GM18909 (cell line): ENCODE measurements at regions not wholly inside any gene's neighbourhood (a gene's known extent, or its start where the extent isn't known, plus 50 kb on each side); places are given as distances from the start of the nearest gene placed in this dataset.

ENCODE experiments used
- ATAC-seq: cut with Tn5 transposase; IDR thresholded peaks from one replicate; pipeline ENCODE4 v1.9.1; 2021; ENCODE audit warnings: mild to moderate bottlenecking; ENCODE audit not compliant: unreplicated experiment, poor library complexity

DNA sequence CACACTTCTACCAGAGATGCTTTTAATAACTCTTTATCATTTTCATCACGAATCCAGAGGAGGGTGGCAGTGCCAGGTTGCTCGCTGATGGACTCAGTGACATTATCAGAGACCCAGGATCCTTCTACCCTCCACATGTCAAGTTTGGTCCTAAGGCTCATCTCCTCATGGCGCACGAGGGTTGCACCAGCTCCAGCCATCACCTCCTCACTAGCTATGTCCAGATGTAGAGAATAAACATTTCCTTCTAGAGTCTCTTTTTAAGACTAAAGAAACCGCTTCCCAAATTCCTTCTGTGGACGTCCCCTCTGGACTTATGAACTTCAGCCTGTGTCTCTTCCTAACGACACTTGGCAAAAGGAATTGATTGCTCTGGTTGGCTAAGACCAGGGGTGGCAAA lies 178.7 kb downstream of the BMP7 start:
- no peak for ATAC-seq

DNA sequence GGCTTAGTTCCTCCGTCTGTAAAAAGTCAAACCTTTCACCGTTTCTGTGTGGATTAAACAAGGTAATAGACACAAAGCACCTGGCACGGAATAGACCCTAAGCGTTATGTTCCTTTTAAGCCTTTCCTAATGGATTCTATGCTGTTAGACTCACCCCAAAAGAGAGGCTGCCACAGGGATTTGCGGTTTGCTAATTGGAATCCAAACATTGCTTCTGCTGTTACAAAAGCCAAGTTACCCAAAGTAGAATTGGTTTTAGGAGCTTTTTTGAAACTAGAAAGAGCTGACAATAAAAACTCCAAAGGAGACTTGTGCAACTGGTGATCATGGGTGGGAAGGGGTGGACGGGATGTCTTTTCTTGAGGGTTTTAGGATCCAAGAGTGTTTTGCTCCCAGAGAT lies 178.0 kb downstream of the BMP7 start:
- no peak for ATAC-seq

DNA sequence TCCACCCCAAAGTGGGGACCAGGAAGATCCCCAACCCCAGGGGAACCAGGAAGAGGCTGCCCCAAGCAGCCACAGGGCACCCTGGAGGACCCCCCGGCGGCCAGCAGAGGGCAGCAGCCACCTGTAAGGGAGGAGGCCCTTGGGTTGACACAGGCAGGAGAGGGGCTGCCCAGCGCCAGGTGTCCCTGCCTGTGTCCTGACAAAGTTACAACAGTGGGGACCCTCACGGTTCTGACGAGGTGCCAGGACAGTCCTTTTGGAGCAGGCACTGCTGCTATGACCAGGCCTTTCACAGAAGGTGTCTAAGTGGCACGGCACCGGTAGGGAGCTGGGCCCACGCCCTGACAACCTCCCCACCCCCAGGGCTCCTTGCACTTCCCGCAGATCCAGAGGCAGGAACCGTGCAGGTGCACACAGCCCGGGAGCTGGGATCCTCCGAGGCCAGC lies 176.7 kb downstream of the BMP7 start:
- ATAC-seq: peak; percentile 74

DNA sequence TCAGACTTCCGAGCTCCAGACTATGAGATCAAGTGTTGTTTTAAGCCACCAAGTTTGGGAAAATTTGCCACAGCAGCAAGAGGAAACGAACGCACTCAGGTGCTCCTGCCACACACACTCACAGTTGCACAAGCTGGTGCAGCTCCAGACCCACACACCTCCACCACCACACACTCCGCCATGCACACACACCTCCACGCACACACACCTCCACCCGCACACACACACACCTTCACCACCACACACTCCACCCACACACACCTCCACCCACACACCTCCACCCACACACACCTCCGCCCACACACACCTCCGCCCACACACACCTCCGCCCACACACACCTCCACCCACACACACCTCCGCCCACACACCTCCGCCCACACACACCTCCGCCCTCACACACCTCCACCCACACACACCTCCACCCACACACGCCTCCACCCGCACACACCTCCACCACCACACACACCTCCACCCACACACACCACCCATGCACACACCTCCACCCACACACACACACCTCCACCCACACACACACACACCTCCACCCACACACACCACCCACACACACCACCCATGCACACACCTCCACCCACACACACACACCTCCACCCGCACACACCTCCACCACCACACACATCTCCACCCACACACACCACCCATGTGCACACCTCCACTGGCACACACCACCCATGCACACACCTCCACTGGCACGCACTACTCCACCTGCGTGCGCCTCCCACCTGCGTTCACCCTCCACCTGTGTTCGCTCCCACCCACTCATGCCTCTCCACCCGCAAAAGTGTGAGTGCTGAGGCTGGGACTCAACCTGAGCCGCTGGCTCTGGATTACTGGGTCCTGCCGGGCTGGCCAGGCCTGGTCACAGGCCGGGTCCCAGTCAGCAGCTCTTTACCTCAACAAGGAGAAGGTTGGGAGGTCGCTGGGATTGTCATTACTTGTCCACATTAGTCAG lies 175.6 kb downstream of the BMP7 start:
- ATAC-seq: no peak

DNA sequence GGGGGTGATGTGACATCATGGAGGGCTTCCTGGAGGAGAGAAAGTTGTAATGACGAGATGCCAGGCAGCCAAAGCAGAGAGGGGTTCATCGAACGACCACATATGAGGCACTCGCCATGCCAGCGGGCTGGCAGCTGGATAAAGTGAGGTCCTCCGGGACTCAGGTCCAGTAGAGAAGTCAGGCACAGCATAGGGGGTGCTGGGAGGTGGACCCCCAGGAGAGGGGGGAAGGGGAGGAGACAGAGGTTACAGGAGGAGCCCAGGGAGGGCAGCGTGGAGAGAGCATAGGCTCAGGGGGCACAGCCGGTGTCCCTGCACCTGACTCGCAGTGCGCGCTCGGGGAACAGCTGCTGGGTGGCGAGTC lies 174.7 kb downstream of the BMP7 start:
- no peak for ATAC-seq

DNA sequence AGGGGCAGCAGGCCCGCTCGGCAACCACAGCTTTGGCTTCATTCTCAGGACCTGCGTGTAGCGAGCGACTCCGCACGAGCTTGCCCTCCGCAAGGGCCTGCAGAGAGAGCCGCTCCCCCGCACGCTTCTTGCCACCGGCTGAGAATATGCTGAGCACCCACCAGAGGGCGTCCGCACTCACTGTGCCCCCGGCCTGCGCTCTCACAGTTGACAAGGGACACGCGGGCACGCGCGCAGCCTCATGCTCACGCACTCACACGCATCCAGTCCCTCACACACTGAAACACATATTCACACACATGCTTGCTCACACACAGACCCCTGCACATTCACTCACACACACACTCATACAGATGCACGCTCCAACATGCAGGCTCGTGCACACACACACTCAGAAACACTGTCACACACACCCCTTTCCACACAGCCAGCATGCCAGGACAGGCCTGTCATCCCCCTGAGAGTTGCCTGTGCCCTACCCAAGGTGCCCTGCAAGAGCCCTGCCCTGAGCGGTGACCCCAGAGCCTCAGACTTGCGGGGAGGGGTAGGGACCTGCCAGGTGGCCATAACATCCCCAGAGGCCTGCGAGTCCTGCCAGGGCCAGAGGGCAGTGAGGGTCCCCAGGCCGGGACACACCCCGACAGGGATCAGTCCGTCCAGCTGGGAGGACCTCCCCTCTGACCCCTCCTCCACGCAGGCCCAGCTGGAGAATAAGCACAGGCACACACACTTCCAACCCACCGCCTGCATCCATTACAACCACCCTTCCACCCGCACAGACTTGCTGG lies 174.1 kb downstream of the BMP7 start:
- no peak for ATAC-seq

DNA sequence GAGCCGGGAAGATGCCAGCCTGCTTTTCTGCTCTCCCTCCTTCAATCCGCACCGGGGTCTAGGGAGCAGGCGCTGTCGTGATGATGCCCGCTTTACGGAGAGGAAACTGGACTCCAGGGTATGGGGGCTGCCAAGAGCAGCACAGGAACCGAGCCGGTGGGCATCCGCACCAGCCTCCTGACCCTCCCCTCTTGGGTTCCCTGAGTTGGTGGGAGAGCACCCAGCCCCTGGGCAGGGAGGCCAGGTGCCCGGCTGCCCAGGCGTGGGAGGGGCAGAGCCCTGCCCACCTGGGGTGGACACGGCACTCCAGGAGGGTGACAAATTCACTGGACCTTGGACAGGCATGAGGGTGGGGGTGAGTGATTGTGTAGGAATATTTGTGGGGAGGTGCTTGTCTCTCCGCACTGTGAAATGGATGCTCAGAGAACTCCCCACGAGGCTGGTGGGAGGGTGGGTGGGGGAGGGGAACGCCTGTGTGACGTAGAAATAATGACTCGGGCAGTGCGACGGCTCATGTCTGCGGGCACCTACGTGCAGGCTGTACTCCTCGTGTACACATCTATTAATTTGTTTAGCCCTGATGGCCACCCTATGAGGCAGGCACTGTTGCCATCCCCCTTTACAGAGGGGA lies 173.4 kb downstream of the BMP7 start:
- ATAC-seq: no peak

DNA sequence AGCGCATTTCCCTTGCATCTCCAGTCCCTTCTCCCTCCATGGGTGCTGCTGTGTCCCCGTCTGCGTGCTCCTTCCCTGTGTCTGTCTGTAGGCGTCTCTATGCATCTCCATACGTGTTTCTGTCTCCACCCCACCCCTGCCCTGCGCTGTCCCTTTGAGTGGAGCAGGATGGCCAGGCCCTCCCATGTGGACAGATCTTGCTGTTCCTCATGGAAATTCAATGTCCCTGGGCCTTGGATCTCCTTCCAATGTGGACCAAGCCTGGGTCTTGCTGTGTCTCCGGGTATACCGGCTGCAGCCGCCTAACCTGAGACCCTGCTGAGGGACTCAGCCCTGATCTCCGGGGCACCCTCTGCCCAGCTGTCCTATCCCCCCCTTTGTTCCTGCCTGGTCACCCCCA lies 172.7 kb downstream of the BMP7 start:
- no peak for ATAC-seq

DNA sequence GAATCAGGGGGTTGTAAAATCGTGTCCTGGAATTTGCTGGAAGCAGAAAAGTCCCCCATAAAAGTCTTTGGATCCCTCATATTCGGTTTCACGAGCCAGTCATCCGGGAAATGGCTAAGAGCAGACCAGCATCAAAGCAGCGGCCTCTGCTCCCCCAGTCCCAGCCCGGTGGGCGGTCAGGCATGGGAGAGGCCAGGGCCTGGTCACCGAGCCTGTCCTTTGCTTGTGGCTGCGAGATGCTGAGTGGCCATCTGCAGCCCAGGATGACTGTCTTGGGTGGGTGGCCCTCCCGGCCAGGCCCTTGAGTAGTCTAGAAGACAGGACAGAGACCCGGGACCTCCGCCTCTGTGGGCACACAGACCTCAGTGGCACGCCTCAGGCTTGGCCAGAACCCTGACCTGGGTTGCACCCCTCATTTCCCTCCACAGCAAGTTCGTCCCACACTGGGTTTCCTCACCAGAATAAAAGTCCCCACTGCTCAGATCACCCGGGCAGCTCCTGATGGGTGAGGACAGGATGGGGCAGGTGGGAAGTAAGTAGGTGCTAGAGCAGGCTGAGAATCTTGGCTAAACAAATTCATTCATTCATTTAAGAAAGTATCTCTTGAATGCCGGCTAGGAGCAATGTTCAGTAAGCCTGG lies 172.1 kb downstream of the BMP7 start:
- no peak for ATAC-seq

DNA sequence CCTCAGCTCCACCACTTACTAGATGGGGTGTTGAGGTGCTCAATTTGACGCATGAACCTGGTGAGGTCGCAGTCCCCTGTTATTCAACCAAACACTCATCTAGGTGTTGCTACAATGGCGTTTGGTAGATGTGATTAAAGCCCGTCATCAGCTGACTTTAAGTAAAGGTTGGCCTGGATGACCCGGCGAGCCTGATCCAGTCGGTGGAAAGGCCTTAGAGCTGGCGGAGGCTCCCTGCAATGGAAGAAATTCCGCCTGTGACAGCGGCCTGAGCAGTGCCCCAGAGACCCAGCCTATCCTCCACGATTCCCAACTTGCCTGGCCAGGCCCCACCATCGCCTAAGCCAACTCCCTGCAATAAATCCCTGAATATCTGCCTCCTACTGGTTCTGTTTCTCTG lies 171.4 kb downstream of the BMP7 start:
- ATAC-seq: no peak

DNA sequence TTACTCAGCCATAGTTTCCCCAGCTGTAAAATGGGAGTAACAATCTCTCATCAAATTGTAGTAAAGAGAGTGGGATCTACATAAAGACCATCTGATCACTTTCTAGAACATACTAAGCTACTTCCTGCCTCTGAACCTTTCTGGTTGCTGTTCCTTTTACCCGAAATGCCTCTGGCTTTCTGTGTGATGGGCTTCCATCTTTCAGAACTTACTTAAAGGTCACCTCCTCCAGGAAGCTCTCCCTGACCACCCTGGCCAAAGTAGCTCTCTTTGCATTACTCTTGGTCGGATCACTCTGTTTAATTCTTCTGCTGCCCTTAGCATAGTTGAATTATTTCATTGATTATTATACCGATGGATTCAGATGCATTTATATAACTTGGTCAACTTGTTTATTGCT lies 171.0 kb downstream of the BMP7 start:
- ATAC-seq: no peak

DNA sequence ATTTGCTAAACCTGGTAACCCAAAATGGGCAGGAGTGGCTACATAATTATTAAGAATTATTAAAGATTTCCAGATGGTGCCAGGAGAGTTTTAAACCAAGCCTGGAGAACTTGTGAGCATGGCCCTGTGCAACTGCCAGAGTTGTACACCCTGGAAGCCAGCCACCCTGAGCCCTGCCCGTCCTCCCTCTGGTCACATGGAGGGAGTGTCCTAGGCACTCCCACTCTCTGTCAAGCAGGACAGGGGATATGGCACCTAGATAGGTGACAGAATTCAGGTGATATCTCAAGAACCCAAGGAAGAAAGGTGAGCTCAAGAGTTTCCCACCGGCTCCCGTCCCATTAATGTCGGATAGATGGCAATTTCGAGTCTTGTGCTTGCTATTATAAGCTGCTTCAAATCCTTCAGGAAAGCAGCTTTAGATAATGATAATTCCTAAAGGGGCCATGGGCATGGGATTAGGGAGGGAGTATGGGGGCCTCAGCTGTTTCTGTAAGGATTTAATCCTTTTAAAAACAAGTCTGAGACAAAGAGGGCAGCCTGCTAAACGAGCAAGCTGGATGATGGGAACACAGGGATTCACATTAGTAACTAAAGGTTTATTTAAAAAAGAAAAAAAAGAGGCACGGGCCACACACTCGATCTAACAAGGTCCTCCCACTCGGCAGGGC lies 169.1 kb downstream of the BMP7 start:
- no peak for ATAC-seq

DNA sequence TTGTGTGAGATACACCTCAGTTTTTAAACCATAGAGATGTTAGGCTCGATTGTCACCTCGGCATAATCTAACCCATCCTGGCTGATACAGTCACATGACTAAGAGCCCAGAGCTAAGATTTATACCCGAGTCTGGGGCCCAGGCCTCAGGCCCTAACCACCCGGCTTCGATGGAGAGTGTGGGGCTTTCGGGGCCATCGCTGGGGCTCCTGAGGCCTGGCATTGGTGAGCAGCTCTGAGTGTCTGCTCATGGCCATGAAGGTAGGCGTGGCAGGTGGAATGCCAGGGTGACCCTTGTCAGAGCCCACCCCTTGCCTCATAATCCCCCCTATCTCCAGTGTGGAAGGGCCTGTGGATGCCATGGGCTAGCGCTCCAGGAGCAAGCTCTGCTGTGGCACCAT lies 164.3 kb downstream of the BMP7 start:
- no peak for ATAC-seq

DNA sequence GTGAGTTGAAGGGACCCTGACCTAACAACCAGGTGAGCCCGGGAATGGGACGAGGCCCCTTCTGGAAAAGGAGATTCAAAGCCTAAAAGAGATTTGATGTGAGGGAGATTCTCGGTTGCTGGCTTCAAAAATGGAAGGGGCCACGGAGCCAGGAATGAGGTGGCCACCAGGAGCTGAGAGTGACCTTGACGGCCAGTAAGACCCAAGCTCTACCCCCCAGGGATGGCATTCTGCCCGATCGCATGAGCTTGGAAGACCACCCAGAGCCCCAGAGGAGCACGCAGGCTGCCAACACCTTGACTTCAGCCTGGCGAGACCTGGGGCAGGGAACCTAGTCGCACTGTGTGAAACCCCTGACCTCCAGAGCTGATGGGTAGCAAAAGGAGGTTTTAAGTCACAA lies 163.9 kb downstream of the BMP7 start:
- ATAC-seq: no peak

DNA sequence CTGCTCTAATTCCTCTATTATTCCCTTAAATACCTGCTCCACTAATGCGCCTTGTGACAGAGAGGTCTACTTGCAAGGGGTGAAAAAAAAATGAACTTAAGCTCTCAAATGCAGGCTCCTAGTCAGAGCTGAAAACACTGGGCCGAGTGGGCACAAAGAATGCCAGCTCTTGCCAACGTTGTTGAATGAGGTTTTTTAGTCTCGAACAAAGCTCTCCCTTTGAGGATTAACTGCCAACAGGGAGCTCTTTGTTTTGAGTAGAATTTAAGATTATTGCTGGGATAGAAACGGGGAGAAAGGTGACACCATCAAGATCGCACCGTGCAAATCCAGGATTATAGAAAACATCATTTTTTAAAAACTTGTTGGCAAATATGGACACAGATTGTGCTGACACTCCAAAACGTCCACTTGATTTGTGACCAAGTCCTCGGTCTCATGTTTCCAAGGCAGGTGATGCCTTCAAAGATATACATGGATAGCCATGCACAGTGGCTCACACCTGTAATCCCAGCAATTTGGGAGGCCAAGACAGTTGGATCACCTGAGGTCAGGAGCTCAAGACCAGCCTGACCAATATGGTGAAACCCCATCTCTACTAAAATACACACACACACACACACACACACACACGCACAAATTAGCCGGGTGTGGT lies 163.2 kb downstream of the BMP7 start:
- no peak for ATAC-seq

DNA sequence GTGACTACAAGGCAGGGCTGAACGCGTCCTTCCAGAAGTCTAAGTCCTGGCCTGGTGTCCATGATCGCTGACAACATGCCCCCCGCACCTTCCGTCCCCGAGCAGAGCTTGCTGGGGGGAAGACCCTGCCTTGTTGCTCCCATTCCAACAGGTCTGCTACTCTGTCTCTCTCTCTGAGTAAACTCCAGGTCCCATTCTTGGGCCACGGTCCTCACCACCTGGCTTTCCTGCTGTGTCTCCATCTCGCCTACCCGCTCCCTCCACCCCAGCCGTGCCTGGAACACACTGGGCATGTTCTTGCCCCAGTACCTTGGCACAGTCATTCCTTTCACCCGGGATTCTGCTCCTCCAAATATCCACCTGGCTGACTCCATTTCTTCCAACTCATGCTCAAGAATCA lies 162.3 kb downstream of the BMP7 start:
- ATAC-seq: no peak

DNA sequence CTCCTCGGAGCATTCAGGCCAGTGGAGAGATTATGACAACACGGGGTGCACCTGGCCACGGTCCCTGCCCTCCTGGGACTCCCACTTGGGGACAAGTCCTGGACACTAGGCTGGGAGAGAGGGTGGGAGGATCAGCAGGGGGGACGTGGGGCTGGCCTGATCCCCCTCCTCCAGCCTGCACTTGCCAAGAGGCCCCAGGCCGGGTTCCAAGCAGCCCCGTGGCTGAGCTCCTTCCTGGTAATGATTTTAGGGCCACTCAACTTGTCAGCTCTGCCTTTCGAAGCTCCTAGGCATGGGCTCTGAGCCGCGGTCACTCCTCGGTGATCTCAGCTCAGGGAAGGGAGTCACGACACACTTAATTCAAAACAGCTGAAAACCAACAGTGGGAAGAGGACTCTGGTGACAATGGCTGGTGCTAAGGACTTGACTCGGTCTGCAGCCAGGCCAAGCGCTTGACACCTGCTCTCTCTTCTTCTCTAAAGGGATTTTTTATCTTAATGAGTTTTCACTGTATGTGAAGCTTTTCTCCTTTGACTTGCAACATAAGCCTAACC lies 161.7 kb downstream of the BMP7 start:
- ATAC-seq: no peak

DNA sequence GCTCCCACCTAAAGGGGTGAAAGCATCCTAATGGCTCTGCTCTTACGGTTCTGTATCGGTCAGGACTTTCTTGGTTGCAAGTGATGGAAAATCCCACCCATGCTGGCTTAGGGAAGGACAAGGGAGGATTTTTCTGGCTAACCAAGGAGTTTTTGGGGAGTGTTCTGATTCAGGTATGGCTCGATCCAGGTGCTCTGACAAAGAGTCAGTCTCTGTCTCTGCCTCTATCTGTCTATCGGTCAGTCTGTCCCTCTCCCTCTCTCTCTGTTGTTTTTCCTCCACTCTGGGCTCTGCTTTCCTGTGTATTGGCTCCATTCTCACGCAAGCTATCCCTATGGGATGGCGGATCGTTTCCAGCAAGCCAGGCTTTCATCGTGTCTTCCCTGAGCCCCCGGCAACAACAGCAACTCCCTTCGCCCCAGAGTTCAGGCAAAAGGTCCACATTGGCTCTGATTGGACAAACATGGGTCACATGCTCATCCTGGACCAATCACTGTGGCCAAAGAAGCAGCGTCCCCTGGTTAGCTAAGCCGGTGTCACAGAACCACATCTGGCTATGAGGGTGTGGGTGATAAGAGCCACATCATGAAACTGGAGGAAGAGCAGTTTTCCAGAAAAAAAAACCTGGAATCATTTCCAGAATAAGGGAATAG lies 160.3 kb downstream of the BMP7 start:
- no peak for ATAC-seq

DNA sequence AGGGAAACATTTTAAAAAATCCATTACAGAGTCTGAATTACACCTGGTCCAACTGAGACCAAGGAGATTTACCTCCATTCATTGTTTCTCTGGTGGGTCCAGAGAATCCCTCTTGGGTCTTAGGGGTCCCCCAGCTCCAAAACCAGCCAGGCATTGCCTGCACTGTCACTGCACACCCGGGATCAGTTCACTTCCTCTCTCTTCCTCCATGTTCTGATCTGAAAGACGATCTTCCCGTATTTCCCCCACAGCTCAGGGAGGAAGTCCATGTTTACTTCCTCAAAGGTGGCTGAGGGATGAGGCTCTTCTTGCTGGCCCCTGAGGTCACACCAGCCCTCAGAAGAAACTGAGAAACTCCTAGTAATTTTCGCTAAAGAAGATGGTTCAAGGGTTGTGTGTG lies 159.7 kb downstream of the BMP7 start:
- ATAC-seq: no peak
